Astrocyte (in vitro differentiated cells and primary cell): ENCODE measurements at regions not wholly inside any gene's neighbourhood (a gene's known extent, or its start where the extent isn't known, plus 50 kb on each side); places are given as distances from the start of the nearest gene placed in this dataset.

Source experiments
- EZH2 ChIP-seq: IDR thresholded peaks from 2 replicates; pipeline ENCODE4 v1.6.1; 2012; ENCODE audit warnings: mild to moderate bottlenecking, low read length, inconsistent platforms; ENCODE audit not compliant: insufficient read depth
- TF ChIP-seq, protein P1 (sequence below): IDR thresholded peaks from 2 replicates; pipeline ENCODE4 v1.5.1; 2011; ENCODE audit warnings: low read depth, mild to moderate bottlenecking, inconsistent platforms, low read length, moderate library complexity; ENCODE audit not compliant: insufficient read depth

GRCh38 chr12:124436366-124436765 is 131.0 kb downstream of the NCOR2 start:
- TF ChIP-seq, protein P1, sequence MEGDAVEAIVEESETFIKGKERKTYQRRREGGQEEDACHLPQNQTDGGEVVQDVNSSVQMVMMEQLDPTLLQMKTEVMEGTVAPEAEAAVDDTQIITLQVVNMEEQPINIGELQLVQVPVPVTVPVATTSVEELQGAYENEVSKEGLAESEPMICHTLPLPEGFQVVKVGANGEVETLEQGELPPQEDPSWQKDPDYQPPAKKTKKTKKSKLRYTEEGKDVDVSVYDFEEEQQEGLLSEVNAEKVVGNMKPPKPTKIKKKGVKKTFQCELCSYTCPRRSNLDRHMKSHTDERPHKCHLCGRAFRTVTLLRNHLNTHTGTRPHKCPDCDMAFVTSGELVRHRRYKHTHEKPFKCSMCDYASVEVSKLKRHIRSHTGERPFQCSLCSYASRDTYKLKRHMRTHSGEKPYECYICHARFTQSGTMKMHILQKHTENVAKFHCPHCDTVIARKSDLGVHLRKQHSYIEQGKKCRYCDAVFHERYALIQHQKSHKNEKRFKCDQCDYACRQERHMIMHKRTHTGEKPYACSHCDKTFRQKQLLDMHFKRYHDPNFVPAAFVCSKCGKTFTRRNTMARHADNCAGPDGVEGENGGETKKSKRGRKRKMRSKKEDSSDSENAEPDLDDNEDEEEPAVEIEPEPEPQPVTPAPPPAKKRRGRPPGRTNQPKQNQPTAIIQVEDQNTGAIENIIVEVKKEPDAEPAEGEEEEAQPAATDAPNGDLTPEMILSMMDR, result no peak
- no peak for TF ChIP-seq EZH2
